OCI-LY7 (cell line): ENCODE measurements at regions not wholly inside any gene's neighbourhood (a gene's known extent, or its start where the extent isn't known, plus 50 kb on each side); places are given as distances from the start of the nearest gene placed in this dataset.

Source experiments
- CTCF ChIP-seq: fragments of 200-600 bp; sonication (generic); conservative IDR thresholded peaks from 2 replicates; pipeline ENCODE4 v1.5.1; 2014; ENCODE audit warnings: mild to moderate bottlenecking, antibody characterized with exemption, low read length, moderate library complexity, mixed read lengths
- EZH2phosphoT487 ChIP-seq: fragments of 200-600 bp; sonication (generic); IDR thresholded peaks from 2 replicates; pipeline ENCODE4 v1.6.1; 2018; ENCODE audit warnings: low read depth, borderline replicate concordance, mild to moderate bottlenecking, mixed run types, antibody characterized with exemption, low read length, moderate library complexity, mixed read lengths

DNA sequence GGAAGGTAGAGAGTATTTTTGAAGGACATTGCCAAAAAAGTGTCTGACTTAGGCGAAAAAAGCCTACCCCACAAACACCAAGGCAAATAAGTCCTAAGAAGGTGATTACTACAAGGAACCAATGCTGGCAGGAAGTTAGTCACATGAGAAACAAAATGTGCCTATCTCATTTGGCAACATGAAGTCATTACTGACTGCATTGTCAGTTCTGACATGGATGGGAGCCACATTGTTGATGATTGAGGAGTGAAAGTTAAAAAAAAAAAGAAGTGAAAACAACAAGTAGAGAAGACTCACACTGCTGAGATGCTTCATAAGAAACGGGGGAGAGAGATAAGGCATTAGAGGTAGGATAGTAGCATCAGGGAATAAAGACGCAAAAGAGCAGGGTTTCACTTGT lies 141.5 kb upstream of the FAT3 start:
- no peak for TF ChIP-seq CTCF
- TF ChIP-seq EZH2phosphoT487: no peak
